ENCODE measurements at regions not wholly inside any gene's neighbourhood (a gene's known extent, or its start where the extent isn't known, plus 50 kb on each side); places are given as distances from the start of the nearest gene placed in this dataset.
A peak's percentile ranks its signal among the peaks of the same experiment; 100 is the strongest.

GRCh38 chr1:81414488-81415015 lies 386.2 kb upstream of the ADGRL2 start:
- 6% methylated on average over 9 of the region's 10 CpGs for WGBS
- peak; percentile 81 for DNase-seq
- no peak overlapping the region for H2AK5ac ChIP-seq (ENCODE audit: low read length, severe bottlenecking)
- no peaks in the 10 kb centered on the region for H3K79me1 ChIP-seq (replicated peaks; ENCODE audit: low read length, poor library complexity, severe bottlenecking)
- no peak overlapping the region for H2AFZ ChIP-seq (ENCODE audit: low read depth, low read length)
- H2BK120ac ChIP-seq (ENCODE audit: low read depth, low read length): no peak overlapping the region
- peak overlapping the region in 1 of 2 experiments; percentile 18 for H3K18ac ChIP-seq (ENCODE audit: low read depth in 1 of 2, low read length in 2 of 2)
- H2BK12ac ChIP-seq (ENCODE audit: low read length in 2 of 2): peak overlapping the region in 1 of 2 experiments; percentile 29
- no peak overlapping the region for H3K9ac ChIP-seq (ENCODE audit: low read length)
- no peak overlapping the region for H3K4ac ChIP-seq (ENCODE audit: low read depth in 1 of 2, low read length in 2 of 2)
- H3K4me3 ChIP-seq (ENCODE audit: insufficient read depth in 1 of 2, low read depth in 1 of 2, low read length in 2 of 2): no peak overlapping the region
- no peak overlapping the region for H2BK15ac ChIP-seq (ENCODE audit: low read depth, poor library complexity, severe bottlenecking)
- no peaks in the 10 kb centered on the region for H3K36me3 ChIP-seq (ENCODE audit: control insufficient read depth in 1 of 2, insufficient read depth in 2 of 2, low read depth in 1 of 2, low read length in 2 of 2)
- H3K9me3 ChIP-seq (ENCODE audit: control insufficient read depth, low read length): no peaks in the 10 kb centered on the region
- no peak overlapping the region for H3K27ac ChIP-seq (ENCODE audit: low read length, poor library complexity, severe bottlenecking)
- no peak overlapping the region for H4K8ac ChIP-seq (ENCODE audit: low read length)
- H2BK5ac ChIP-seq (ENCODE audit: low read depth, low read length, poor library complexity, severe bottlenecking): no peak overlapping the region
- no peak overlapping the region for H3K23ac ChIP-seq (ENCODE audit: low read length in 2 of 2)
- no peaks in the 10 kb centered on the region for H3K27me3 ChIP-seq (ENCODE audit: control insufficient read depth in 1 of 2, insufficient read depth in 1 of 2, low read length in 2 of 2)
- no peaks in the 10 kb centered on the region for H3K4me1 ChIP-seq (ENCODE audit: control insufficient read depth, insufficient read depth, low read depth, low read length)
- H4K91ac ChIP-seq (ENCODE audit: low read length): no peak overlapping the region
- no peak overlapping the region for H3K4me2 ChIP-seq (ENCODE audit: low read length, poor library complexity, severe bottlenecking)
- H3K14ac ChIP-seq (ENCODE audit: low read length in 2 of 2): no peak overlapping the region

DNA sequence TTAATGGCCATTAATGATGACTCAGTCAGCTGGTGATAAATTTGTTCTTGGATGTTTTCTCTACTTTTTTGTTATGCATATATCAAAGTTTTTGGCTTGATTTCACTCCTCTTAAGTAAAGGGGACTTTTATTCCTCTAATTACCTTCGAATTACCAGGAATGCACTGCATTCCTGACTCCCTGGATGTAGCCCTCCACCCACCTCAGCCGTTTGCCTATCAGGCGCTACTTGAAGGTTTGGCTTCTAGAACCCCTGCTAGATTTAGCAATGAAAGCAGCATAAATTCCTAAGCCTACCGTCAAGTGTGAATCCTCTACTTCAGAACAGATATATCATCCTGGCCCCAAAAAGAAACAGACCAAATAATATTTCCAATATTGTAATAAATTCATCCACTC lies 387.8 kb upstream of the ADGRL2 start:
- Histone ChIP-seq H3K18ac (ENCODE audit: low read depth in 1 of 2, low read length in 2 of 2) (no peak overlapping the region), H3K79me1 (replicated peaks; ENCODE audit: low read length, poor library complexity, severe bottlenecking) (no peaks in the 10 kb centered on the region), H3K9ac (ENCODE audit: low read length) (no peak overlapping the region), H2BK5ac (ENCODE audit: low read depth, low read length, poor library complexity, severe bottlenecking) (no peak overlapping the region), H2BK12ac (ENCODE audit: low read length in 2 of 2) (no peak overlapping the region), H2AFZ (ENCODE audit: low read depth, low read length) (no peak overlapping the region), H3K4me1 (ENCODE audit: control insufficient read depth, insufficient read depth, low read depth, low read length) (no peaks in the 10 kb centered on the region), H2BK120ac (ENCODE audit: low read depth, low read length) (no peak overlapping the region), H3K4me3 (ENCODE audit: insufficient read depth in 1 of 2, low read depth in 1 of 2, low read length in 2 of 2) (no peak overlapping the region), H3K14ac (ENCODE audit: low read length in 2 of 2) (no peak overlapping the region), H3K9me3 (ENCODE audit: control insufficient read depth, low read length) (no peaks in the 10 kb centered on the region), H2BK15ac (ENCODE audit: low read depth, poor library complexity, severe bottlenecking) (no peak overlapping the region), H4K8ac (ENCODE audit: low read length) (no peak overlapping the region), H3K23ac (ENCODE audit: low read length in 2 of 2) (no peak overlapping the region), H2AK5ac (ENCODE audit: low read length, severe bottlenecking) (no peak overlapping the region), H3K36me3 (ENCODE audit: control insufficient read depth in 1 of 2, insufficient read depth in 2 of 2, low read depth in 1 of 2, low read length in 2 of 2) (no peaks in the 10 kb centered on the region), H3K4ac (ENCODE audit: low read depth in 1 of 2, low read length in 2 of 2) (no peak overlapping the region), H4K91ac (ENCODE audit: low read length) (no peak overlapping the region), H3K27ac (ENCODE audit: low read length, poor library complexity, severe bottlenecking) (no peak overlapping the region), H3K27me3 (ENCODE audit: control insufficient read depth in 1 of 2, insufficient read depth in 1 of 2, low read length in 2 of 2) (no peaks in the 10 kb centered on the region), H3K4me2 (ENCODE audit: low read length, poor library complexity, severe bottlenecking) (no peak overlapping the region)
- no peak for DNase-seq
- 47% methylated on average over 4 of the region's 4 CpGs for WGBS

DNA sequence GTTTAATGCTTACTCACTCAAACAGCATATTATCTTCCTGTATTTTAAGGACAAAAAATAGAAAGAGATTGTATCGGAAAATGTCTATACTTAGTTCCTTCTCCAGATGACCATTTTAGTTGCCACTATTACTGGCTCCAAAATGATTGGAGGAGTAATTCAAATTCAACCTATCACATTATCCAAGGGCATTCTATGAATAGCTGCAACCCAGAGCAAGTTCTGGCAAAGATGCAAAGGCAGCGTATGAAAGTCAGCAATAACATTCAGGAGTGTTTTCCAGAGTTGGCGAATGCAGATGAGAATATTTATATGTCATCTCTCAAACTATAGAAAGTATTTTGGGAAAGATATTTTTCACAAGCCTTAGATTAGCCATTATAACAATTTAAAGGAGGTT lies 389.8 kb upstream of the ADGRL2 start:
- H3K36me3 ChIP-seq (ENCODE audit: control insufficient read depth in 1 of 2, insufficient read depth in 2 of 2, low read depth in 1 of 2, low read length in 2 of 2): no peaks in the 10 kb centered on the region
- H3K9me3 ChIP-seq (ENCODE audit: control insufficient read depth, low read length): no peaks in the 10 kb centered on the region
- no peak overlapping the region for H3K14ac ChIP-seq (ENCODE audit: low read length in 2 of 2)
- no CpG with 5 or more reads among the region's 3 CpGs for WGBS
- no peaks in the 10 kb centered on the region for H3K27me3 ChIP-seq (ENCODE audit: control insufficient read depth in 1 of 2, insufficient read depth in 1 of 2, low read length in 2 of 2)
- no peak overlapping the region for H2AK5ac ChIP-seq (ENCODE audit: low read length, severe bottlenecking)
- H2AFZ ChIP-seq (ENCODE audit: low read depth, low read length): no peak overlapping the region
- H3K9ac ChIP-seq (ENCODE audit: low read length): no peak overlapping the region
- no peak for DNase-seq
- H4K8ac ChIP-seq (ENCODE audit: low read length): no peak overlapping the region
- no peak overlapping the region for H2BK15ac ChIP-seq (ENCODE audit: low read depth, poor library complexity, severe bottlenecking)
- H2BK120ac ChIP-seq (ENCODE audit: low read depth, low read length): no peak overlapping the region
- no peaks in the 10 kb centered on the region for H3K79me1 ChIP-seq (replicated peaks; ENCODE audit: low read length, poor library complexity, severe bottlenecking)
- H3K27ac ChIP-seq (ENCODE audit: low read length, poor library complexity, severe bottlenecking): no peak overlapping the region
- no peak overlapping the region for H3K4ac ChIP-seq (ENCODE audit: low read depth in 1 of 2, low read length in 2 of 2)
- H4K91ac ChIP-seq (ENCODE audit: low read length): no peak overlapping the region
- H3K23ac ChIP-seq (ENCODE audit: low read length in 2 of 2): no peak overlapping the region
- no peak overlapping the region for H2BK5ac ChIP-seq (ENCODE audit: low read depth, low read length, poor library complexity, severe bottlenecking)
- H3K18ac ChIP-seq (ENCODE audit: low read depth in 1 of 2, low read length in 2 of 2): no peak overlapping the region
- no peak overlapping the region for H3K4me2 ChIP-seq (ENCODE audit: low read length, poor library complexity, severe bottlenecking)
- H3K4me3 ChIP-seq (ENCODE audit: insufficient read depth in 1 of 2, low read depth in 1 of 2, low read length in 2 of 2): no peak overlapping the region
- H2BK12ac ChIP-seq (ENCODE audit: low read length in 2 of 2): no peak overlapping the region
- no peaks in the 10 kb centered on the region for H3K4me1 ChIP-seq (ENCODE audit: control insufficient read depth, insufficient read depth, low read depth, low read length)

DNA sequence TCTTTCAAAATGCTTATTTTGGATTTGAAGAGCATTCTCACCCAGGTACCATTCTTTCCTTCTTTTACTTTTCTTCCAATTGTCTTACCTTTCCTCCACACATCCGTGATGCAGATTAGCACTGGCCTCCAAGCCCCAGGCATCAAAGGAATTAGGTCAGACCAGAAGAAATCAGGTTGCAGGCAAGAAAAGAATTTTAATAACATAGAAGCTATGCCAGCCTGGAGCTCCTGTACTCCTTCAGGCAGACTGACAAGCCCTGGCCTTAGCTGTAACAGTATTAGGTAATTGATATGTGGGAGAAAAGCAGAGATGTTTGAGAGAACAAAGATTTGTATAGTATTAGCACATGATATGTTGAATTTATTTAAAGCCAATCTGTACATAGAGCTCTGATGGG lies 390.4 kb upstream of the ADGRL2 start:
- no peak overlapping the region for H2BK120ac ChIP-seq (ENCODE audit: low read depth, low read length)
- H3K9ac ChIP-seq (ENCODE audit: low read length): no peak overlapping the region
- H3K79me1 ChIP-seq (replicated peaks; ENCODE audit: low read length, poor library complexity, severe bottlenecking): no peaks in the 10 kb centered on the region
- H3K27me3 ChIP-seq (ENCODE audit: control insufficient read depth in 1 of 2, insufficient read depth in 1 of 2, low read length in 2 of 2): no peaks in the 10 kb centered on the region
- no peak overlapping the region for H2BK5ac ChIP-seq (ENCODE audit: low read depth, low read length, poor library complexity, severe bottlenecking)
- H4K8ac ChIP-seq (ENCODE audit: low read length): no peak overlapping the region
- H3K27ac ChIP-seq (ENCODE audit: low read length, poor library complexity, severe bottlenecking): no peak overlapping the region
- H3K14ac ChIP-seq (ENCODE audit: low read length in 2 of 2): no peak overlapping the region
- H3K4me3 ChIP-seq (ENCODE audit: insufficient read depth in 1 of 2, low read depth in 1 of 2, low read length in 2 of 2): no peak overlapping the region
- no peak overlapping the region for H3K18ac ChIP-seq (ENCODE audit: low read depth in 1 of 2, low read length in 2 of 2)
- no peaks in the 10 kb centered on the region for H3K9me3 ChIP-seq (ENCODE audit: control insufficient read depth, low read length)
- WGBS: 79% methylated on average over 1 of the region's 1 CpG
- peak overlapping the region in 1 of 2 experiments; percentile 67 for H3K4ac ChIP-seq (ENCODE audit: low read depth in 1 of 2, low read length in 2 of 2)
- H3K36me3 ChIP-seq (ENCODE audit: control insufficient read depth in 1 of 2, insufficient read depth in 2 of 2, low read depth in 1 of 2, low read length in 2 of 2): no peaks in the 10 kb centered on the region
- H3K23ac ChIP-seq (ENCODE audit: low read length in 2 of 2): no peak overlapping the region
- H3K4me2 ChIP-seq (ENCODE audit: low read length, poor library complexity, severe bottlenecking): no peak overlapping the region
- H2BK12ac ChIP-seq (ENCODE audit: low read length in 2 of 2): no peak overlapping the region
- no peak overlapping the region for H4K91ac ChIP-seq (ENCODE audit: low read length)
- H2AK5ac ChIP-seq (ENCODE audit: low read length, severe bottlenecking): no peak overlapping the region
- no peak overlapping the region for H2BK15ac ChIP-seq (ENCODE audit: low read depth, poor library complexity, severe bottlenecking)
- no peak overlapping the region for H2AFZ ChIP-seq (ENCODE audit: low read depth, low read length)
- no peaks in the 10 kb centered on the region for H3K4me1 ChIP-seq (ENCODE audit: control insufficient read depth, insufficient read depth, low read depth, low read length)
- no peak for DNase-seq

Measured in mesenchymal stem cell (in vitro differentiated cells and primary cell).